HG02763 (cell line): ENCODE measurements at regions not wholly inside any gene's neighbourhood (a gene's known extent, or its start where the extent isn't known, plus 50 kb on each side); places are given as distances from the start of the nearest gene placed in this dataset.

Source experiments
- ATAC-seq: cut with Tn5 transposase; IDR thresholded peaks from one replicate; pipeline ENCODE4 v1.9.1; 2021; ENCODE audit warnings: mild to moderate bottlenecking, moderate library complexity; ENCODE audit not compliant: unreplicated experiment

DNA sequence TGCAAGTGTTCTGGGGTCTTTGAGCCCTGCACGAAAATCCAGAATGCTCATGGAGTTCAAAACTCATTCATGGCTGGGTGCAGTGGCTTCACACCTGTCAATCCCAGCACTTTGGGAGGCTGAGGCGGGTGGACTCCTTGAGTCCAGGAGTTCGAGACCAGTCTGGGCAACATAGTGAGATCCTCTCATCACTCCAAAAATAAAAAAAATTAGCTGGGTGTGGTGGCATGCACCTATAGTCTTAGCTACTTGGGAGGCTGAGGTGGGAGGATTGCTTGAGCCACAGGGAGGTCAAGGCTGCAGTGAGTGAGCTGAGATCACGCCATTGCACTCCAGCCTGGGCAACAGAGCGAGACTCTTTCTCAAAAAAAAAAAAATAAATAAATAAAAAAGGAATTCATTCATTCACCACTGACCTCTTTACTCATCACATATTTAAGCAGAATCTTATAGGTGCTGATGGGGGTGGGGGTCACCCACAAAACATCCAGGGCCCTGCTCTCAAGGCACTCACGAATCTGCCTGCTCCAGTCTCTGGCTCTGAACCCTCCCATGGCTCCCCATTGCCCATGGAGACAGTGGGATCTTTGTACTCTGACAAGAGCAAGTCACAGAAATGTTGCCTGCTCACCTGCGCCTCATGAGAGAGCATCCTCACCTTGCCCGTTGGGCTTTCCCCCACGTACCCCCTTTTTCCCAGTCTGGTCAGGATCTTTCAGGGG, 76.7 kb upstream of the IER5L start:
- no peak for ATAC-seq

DNA sequence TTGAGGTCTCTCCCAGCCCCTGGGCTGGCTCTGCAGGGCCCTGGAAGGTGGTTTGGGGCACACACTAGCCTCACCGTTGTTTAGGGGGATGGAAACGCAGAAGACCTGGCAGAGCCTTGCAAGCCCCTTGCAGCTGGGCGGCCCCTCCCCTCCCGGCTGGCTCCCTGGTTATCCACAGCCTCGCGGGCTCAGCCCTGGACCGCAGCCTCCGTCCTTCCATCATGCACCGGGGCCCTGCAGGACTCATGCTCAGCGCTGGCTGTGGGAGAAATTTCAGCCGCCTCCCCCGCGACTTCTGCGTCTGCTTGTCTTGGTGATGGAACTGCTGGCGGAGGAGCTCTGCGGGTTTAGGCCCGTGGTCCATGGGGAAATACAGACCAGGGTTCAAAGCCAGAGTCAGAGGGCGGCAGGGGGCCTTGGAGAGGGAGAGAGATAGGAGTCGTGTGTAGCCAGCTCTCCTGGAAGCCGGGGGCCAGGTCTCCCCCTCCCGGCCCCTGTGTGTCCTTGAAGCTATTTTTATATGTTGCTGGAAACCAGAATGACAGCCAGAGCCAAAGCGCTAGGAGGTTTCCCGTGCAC, 75.8 kb upstream of the IER5L start:
- no peak for ATAC-seq

DNA sequence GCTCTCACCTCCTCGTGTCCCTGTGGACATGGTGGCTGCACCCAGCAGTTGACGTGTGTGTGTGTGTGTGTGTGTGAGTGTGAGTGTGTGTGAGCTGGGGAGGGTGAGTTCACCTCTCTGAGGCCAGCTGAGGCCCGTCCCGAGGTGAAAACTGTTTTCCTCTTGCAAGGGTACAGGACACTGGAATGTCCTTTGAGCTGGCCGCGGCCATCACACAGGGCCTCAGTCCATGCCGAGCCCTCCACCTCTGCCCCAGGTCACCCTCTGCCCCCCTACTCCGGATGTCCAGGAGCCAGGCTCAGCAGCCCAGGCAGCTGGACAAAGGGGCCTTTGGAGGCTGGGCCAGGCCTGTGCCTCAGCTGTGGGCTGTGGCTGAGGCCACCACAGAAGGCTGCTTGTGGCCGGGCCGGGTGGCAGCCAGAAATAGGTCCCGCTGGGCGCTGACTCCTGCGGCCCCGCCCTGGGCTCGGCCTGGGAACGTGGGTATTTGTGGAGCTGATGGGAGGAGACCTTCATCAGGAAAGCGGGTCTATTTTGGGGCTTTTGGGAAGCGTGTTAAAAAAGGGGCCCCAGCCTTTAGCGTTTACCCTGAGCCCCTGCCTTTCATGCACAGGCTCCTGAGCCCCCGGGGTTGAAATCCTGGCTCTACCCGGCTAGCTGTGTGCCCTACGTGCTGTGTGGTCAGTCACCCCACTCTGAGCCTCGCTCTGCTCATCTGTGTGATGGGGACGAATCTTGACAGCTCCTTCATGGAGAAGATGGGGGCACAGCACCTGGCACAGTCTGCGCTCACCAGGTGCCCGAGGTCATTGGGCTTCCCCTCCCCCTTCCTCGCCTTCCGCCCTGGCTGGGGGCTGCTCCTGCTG, 75.1 kb upstream of the IER5L start:
- no peak for ATAC-seq

DNA sequence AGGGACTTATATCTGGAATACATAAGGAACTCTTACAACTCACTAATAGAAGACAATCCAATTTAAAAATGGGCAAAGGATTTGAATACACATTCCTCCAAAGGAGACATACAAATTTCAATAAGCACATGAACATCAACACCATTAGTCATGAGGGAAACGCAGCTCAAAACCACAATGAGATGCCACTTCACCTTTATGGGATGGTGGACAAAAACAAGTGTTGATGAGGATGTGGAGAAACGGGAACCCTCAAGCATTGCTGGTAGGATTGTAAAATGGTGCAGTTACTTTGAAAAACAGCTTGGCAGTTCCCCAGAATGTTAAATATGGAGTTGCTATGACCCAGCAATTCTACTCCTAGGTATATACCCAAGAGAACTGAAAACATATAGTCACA, 72.7 kb upstream of the IER5L start:
- no peak for ATAC-seq

DNA sequence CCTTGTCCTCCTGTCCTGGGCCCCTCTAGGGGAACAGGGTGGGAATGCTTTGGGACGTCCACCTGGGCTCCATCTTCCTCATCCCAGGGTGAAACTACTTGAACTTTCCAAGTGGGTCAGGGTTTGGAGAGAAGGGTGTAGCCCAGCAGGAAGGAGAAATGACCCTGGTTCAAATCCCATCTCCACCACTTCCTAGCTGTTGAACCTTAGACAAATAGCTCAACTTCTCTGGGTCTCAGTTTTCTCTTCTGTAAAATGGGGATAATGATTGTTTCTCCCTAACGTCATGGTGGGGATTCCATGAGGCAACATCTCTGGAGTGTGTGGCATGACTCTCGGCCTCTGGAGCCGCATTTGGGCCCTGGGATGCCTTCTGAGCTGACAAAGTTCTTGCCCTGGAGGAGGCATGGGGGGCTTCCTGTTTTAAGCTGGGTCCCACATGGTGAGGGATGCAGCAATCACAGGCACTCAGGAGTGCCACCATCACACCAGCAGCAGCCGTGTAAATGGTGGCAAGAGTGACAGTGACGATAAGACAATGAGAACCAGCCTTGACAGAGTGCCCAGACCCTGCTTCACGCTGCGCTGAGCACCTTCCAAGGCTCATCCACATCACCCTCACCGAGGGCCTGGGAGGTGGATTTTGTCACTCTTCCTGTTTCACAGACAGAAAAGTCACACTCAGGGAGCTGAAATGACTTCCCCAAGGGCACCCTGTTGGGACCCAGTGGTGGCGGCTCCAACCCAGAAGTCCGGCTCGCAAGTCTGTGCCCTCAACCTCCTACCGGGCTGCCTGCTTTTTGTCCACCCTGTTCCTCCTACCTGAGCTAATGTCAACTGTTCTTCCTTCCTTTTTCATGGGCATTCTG, 69.5 kb upstream of the IER5L start:
- no peak for ATAC-seq

DNA sequence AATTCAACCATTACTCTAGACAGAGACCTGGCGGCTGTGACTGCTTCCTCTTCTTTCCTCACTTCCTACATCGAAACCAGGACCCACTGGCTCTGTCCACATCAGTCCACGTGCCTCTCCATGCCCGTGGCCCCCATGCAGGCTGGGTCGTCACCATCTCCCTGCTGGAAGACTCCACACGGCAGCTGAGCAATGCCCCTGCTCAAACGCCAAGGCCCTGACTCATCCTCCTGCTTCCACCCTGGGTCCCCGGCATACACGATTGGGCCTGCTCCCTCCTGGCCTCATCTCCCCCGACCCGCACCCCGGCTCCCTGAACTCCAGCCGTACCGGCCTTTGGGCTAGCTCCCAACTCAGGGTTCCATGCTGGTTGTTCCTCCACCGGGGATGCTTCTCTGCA, 67.2 kb upstream of the IER5L start:
- no peak for ATAC-seq

DNA sequence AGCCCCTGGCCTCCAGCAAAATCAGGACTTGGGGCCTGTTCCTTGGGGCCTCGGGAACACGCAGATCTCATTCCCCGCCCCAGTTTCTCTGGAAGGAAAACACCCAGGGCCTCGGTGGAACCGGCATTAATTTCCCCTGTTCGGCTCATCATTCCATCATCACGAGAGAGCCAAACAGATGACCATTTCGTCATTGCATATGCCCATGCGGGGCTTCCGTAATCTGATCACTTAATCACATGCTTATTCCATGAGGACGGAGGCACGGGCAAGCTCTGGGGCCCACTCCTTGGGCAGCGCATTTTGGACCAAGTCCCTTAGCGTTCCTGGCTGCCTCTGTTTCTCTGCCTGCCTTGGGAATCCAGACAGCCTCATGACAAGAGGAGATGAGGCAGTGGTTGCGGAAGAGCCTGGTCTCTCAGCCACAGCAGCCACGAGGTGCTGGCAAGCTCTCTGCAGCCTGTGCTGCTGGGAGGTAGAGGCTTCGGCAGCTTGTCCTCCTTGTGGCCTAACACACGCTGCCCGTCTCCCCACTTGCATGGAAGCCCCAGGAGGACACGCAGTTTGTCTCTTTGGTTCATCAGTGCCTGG, 65.0 kb upstream of the IER5L start:
- no peak for ATAC-seq

DNA sequence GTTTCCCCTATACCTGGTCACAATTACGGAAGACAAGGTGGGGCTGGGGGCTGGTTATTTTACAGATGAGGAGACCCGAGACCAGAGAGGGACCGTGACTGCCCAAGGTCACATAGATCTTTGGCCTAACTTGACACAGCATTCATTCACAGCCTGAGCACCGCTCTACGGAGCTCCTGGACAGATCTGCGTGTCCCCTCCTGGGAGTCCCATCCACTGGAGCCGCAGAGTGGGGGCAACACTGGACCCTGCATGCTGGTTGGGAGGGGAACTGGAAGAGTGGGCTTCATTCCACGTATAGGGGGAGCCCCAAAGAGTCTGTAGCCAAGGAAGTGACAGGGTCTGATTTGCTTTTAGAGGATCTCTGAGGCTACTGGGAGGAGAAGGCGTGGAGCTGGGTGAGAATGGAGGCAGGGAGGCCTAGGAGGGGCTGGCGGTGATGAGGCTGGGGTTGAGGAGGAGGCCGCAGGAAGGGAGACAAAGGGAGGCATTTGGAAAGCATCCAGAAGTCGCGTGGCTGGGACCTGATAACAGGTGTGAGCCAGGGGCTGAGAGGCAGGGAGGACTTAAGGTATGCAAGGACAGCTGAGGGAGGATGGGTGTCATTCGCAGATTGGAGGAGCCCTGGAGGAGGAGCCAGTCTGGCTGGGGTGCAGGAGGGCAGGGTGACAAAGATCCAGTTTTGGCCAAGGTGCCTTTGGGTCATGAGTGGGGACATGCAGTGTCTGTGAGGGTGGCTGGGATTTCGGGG, 64.3 kb upstream of the IER5L start:
- ATAC-seq = no peak

DNA sequence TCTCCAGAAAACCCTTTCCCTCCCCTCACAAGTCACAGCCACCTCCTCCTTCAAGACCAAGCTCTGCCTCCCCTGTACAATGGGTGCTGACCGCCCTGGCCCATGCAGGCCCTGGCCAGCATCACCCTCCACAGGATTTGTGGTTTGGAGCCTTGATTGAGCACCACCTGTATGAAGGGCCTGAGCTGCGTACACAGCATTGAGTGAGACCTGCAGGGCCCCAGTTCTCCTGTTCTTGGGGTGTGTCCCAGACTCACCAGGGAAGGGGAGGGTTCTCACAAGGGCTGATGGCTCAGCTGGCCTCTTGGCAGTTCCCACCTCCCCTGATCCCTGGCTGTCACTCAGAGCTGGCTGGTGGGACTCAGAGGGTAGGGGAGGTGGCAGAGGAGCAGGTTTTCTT, 63.7 kb upstream of the IER5L start:
- ATAC-seq = no peak

DNA sequence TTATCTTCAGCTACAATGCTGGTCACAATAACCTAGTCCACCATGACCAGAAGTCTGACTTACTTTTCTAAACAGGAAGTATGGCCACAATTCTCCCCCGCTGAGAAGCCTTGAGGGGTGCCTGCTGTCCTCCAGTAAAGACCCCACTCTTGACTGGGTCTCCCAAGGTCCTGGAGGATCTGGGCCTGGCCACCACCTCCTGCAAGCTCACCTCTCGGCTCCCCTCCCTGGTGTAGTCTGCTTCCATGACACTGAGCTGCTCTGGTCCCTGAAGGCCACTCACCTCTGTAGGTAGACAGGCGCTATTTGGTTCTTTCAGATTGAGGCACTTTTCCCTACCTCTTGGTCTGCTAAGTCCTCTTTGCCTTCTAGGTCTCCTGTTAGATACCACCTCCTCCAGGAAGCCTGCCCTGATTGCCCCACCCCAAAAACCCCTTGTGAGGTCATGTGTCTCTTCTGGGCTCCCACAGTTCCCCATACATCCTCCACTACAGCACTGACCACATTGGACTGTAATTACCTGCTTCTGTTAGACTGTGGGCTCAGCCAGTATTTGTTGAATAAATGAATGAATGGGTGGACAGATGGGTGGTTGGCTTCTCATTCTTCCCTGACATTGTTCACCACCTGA, 62.6 kb upstream of the IER5L start:
- ATAC-seq = no peak

DNA sequence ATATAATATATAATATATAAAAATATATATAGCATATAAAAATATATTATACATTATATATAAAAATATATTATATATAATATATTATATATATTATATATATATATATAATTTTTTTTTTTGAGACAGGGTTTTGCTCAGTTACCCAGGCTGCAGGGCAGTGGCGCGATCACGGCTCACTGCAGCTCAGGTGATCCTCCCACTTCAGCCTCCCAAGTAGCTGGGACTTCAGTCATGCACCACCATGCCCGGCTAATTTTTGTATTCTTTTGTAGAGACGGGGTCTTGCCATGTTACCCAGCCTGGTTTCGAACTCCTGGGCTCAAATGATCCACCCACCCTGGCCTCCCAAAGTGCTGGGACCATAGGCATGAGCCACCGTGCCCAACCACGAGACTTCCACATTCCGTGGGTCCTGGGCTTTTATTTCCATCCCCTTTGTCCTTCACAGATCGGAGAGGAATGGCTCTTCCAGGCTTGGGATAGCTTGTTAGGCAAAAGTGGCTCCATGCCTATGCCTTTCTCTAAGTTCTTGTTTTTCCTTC, 62.0 kb upstream of the IER5L start:
- ATAC-seq = no peak

DNA sequence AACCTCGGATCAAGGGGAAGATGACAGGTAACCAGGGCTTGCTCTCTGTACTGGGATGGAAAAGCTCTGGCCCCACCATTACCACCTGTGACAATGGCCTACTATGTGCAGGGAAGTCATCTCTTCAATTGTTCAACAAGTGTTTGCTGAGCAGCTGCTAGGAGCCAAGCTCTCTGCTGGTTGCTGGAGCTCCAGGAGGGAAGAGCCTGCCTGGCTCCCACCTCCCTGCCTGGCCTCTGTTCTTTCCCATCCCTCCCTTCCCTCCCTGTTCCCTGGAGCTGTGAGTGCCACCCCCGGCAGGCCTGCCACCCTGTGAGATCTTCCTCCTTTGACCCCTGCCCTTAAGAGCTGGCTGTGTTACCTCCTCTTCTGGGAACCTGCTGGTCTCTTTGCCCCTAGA, 59.7 kb upstream of the IER5L start:
- ATAC-seq = no peak

DNA sequence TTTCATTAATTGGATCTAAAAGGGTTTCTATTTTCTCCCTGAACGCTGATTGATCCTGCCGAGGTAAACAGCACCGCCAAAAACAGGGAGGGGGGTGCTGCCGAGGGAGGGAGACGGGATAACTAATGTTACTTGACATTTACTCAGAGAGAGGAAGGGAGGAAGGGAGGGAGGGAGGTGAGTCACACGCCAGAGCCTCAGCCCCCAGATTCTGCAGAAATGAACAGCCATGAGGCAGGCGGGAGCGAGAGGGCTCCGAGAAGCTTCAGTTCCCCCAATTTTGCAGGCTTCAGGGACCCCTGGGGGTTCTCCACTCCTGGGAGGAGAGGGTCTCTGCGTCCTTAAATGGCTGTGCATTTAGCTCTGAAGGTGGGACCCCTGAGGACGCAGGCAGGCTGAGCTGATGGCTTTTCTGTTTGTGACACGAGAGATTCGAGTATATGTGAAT, 59.1 kb upstream of the IER5L start:
- no peak for ATAC-seq

DNA sequence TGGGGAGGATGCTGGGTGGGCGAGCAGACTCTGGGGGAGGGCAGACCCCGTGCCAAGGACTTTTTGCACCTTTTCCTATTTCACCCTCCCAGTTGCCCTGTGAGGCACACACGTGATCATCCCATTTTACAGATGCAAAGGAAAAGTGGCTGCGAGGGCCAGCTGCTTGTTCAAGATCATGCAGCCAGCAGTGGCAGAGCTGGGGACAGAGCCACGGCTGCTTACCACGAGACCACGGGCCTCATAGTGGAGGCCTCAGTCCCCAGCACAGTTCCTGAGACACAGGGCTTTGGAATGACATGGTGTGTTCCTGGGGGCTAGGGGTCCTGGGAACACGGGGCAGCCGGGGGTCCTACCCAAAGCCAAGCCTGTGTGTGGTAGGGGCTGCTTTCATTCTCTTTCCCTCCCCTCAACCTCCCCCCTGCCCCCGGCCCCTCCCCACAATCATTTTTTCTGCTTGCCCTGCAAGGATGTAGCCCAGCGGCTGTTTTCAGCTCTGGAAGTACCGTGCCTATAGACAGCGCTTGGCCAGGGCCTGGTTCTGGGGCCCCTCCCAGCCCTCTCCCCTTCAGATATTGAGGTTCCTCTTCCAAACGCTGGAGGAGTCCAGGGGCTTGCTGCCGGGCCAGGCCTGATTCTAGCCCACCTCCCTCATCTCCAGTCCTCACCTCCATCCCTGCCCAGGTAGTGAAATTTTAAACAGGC, 58.5 kb upstream of the IER5L start:
- no peak for ATAC-seq

DNA sequence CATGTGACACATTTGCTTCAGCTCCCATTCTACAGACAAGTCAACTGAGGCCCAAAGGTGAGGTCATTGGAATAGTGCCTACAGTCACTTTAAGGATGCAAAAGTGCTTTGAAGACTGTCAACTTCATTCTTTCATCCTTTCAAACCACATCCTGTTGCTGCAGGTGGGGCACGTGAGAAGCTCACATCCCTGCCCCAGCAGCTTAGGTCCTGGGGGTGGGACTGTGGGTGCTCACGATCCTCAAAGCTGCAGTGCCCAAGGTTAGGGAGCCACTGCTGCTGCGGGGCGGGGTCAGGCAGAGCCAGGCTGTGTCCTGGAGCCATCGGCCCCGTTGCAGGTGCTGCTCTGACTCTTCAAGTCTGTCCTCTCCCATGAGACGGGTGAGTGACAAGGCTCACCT, 57.9 kb upstream of the IER5L start:
- no peak for ATAC-seq

DNA sequence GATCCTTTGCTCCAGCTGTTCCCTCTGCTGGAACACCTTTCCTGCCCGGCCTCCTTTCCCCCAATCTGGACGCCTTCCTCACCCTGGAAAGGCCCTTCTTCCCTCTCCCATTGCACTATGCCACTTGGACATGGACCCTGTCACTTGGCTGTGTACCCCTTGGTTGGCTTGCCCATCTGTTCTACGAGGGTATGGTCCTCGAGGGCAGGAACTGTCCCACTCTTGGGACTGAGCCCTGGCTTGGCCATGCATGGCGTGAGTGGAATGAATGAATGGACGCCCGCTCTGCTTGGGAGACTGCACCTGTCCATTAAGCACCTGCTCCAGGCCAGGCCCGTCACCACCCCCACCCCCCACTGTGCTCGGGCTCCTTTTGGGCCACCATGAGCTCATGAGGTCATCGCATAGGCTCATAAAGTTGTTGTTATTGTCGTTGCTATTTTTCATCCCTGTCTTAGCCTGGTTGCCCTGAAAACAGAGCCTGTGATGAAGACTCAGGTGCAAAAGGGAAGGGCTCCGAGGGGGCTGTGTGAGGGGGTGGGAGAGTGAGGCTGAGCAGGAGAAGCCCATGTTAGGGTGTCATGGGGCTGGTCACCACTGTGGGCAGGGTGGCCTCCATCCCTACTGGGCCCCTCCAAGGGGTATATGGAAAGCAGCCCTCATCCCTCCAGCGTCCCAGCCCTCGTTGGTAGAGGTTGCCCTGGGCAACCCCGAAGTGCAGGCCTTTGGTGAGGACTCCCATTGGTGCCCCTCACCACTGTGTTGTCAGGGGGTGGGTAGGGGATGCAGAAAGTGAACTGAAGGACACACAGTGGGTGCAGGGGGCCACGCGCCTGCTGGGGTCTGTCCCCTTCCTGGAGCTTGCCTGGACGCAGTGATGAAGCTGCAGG, 57.2 kb upstream of the IER5L start:
- ATAC-seq = no peak

DNA sequence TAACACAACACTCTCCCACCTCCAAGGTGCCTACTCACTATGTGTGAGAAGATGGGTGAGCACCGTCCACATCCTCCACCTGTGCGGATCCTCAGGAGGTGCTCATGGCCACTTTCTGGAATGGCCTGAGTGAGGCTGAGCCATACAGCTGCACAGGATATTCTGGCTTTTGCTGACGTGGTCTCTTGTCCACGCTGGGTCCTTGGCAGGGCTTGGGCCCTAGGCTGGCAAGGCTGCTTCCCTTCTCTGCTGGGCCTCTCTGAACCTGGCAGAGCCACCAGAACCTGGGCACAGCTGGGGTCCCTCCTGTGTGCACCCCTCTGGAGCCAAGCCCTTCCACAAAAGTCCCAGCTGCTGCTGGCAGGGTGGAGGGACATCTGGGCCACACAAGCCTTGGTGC, 56.4 kb upstream of the IER5L start:
- no peak for ATAC-seq
